ENCODE measurements at regions not wholly inside any gene's neighbourhood (a gene's known extent, or its start where the extent isn't known, plus 50 kb on each side); places are given as distances from the start of the nearest gene placed in this dataset.

DNA sequence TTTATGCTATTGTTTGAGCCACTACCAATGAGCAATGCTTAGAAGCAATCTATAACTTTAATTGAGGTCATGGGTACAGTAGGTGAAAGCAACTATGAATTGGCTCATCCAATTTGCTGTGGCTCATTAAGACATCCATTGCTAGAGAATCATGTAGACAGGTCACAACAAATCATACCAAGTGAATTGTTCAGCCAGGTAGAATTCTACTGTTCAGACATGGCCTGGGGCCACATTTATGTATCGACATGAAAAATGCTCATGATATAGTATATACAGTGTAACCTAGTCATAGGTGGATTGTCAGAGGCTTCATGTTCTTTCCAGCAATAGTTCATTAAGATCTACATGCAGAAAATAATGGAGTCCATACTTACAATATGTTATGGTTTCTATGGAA, 633.7 kb upstream of the EYS start:
- no peak for DNase-seq (ENCODE audit: low read depth, low spot score)
- no peaks in the 10 kb centered on the region for H3K27me3 ChIP-seq (ENCODE audit: control insufficient read depth in 2 of 2, insufficient read depth in 2 of 2, low read length in 2 of 2)
- no peaks in the 10 kb centered on the region for H3K4me1 ChIP-seq (ENCODE audit: control insufficient read depth, extremely low read depth, insufficient read depth, low read length)
- FAIRE-seq, result no peak
- no peaks in the 10 kb centered on the region for H3K9me3 ChIP-seq (replicated peaks; ENCODE audit: control insufficient read depth, insufficient read depth, low read length)
- no peak overlapping the region for H2AFZ ChIP-seq (ENCODE audit: low read depth, low read length)
- no peak overlapping the region for H3K4me3 ChIP-seq (replicated peaks in 1 of 3; ENCODE audit: insufficient read depth in 1 of 3, low read depth in 1 of 3, low read length in 3 of 3)
- no peaks in the 10 kb centered on the region for H3K79me2 ChIP-seq (ENCODE audit: control insufficient read depth, insufficient read depth, low read length)
- intact Hi-C loops (cut with micrococcal nuclease) (no loop called here), dilution Hi-C loops (cut with MboI; ENCODE audit: extremely low pct_ligation_motif_present, low sequenced_read_pairs) (no loop called here)
- no peak overlapping the region for H3K9ac ChIP-seq (replicated peaks; ENCODE audit: extremely low read depth, insufficient read depth, low read length)
- no peaks in the 10 kb centered on the region for H3K9me1 ChIP-seq (replicated peaks; ENCODE audit: control insufficient read depth, extremely low read depth, insufficient read depth, low read length)
- no peak for TF ChIP-seq EZH2 (IDR thresholded peaks at IDR 0.05; ENCODE audit: borderline replicate concordance, low read depth, low read length, severe bottlenecking)
- TF ChIP-seq POLR2A (IDR thresholded peaks at IDR 0.05; ENCODE audit: low read depth, low read length), result no peak
- TF ChIP-seq CTCF (IDR thresholded peaks at IDR 0.05; ENCODE audit: extremely low read depth in 1 of 2, insufficient read depth in 1 of 2, low read depth in 1 of 2, low read length in 2 of 2), result no peak
- TF ChIP-seq, protein P1, sequence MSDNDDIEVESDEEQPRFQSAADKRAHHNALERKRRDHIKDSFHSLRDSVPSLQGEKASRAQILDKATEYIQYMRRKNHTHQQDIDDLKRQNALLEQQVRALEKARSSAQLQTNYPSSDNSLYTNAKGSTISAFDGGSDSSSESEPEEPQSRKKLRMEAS (IDR thresholded peaks at IDR 0.05; ENCODE audit: insufficient read depth, insufficient read length), result no peak
- TF ChIP-seq JUN (IDR thresholded peaks at IDR 0.05; ENCODE audit: borderline replicate concordance, insufficient read depth, insufficient read length, low read depth), result no peak
- no peak for TF ChIP-seq MYC (IDR thresholded peaks at IDR 0.05; ENCODE audit: low read depth, low read length)
- no peak for TF ChIP-seq POLR2AphosphoS5 (IDR thresholded peaks at IDR 0.05; ENCODE audit: insufficient read depth, low read depth, low read length)
- H4K20me1 ChIP-seq (replicated peaks; ENCODE audit: control insufficient read depth, extremely low read depth, insufficient read depth, low read length), result no peaks in the 10 kb centered on the region
- H3K4me2 ChIP-seq (ENCODE audit: insufficient read depth, low read length), result no peak overlapping the region
- H3K27ac ChIP-seq (ENCODE audit: insufficient read depth, low read depth, low read length), result no peak overlapping the region
- no TSS peak for BruUV-seq (replicated peaks)
- no peaks in the 10 kb centered on the region for H3K36me3 ChIP-seq (ENCODE audit: control insufficient read depth in 2 of 2, extremely low read depth in 1 of 2, insufficient read depth in 2 of 2, low read length in 2 of 2)
- POLR2A ChIA-PET, result no interaction called here
- CTCF ChIA-PET, result no interaction called here

- Histone ChIP-seq H2AFZ (ENCODE audit: low read depth, low read length) (no peak overlapping the region), H3K36me3 (ENCODE audit: control insufficient read depth in 2 of 2, extremely low read depth in 1 of 2, insufficient read depth in 2 of 2, low read length in 2 of 2) (no peaks in the 10 kb centered on the region), H3K79me2 (ENCODE audit: control insufficient read depth, insufficient read depth, low read length) (no peaks in the 10 kb centered on the region), H3K9me1 (replicated peaks; ENCODE audit: control insufficient read depth, extremely low read depth, insufficient read depth, low read length) (no peaks in the 10 kb centered on the region), H3K9me3 (replicated peaks; ENCODE audit: control insufficient read depth, insufficient read depth, low read length) (no peaks in the 10 kb centered on the region), H3K4me3 (replicated peaks in 1 of 3; ENCODE audit: insufficient read depth in 1 of 3, low read depth in 1 of 3, low read length in 3 of 3) (no peak overlapping the region), H3K27me3 (ENCODE audit: control insufficient read depth in 2 of 2, insufficient read depth in 2 of 2, low read length in 2 of 2) (no peaks in the 10 kb centered on the region), H3K4me1 (ENCODE audit: control insufficient read depth, extremely low read depth, insufficient read depth, low read length) (no peaks in the 10 kb centered on the region), H3K4me2 (ENCODE audit: insufficient read depth, low read length) (no peak overlapping the region), H3K9ac (replicated peaks; ENCODE audit: extremely low read depth, insufficient read depth, low read length) (no peak overlapping the region), H4K20me1 (replicated peaks; ENCODE audit: control insufficient read depth, extremely low read depth, insufficient read depth, low read length) (no peaks in the 10 kb centered on the region), H3K27ac (ENCODE audit: insufficient read depth, low read depth, low read length) (no peak overlapping the region)
- POLR2A ChIA-PET, result no interaction called here
- CTCF ChIA-PET, result no interaction called here
- TF ChIP-seq MYC (IDR thresholded peaks at IDR 0.05; ENCODE audit: low read depth, low read length) (no peak), POLR2AphosphoS5 (IDR thresholded peaks at IDR 0.05; ENCODE audit: insufficient read depth, low read depth, low read length) (no peak), JUN (IDR thresholded peaks at IDR 0.05; ENCODE audit: borderline replicate concordance, insufficient read depth, insufficient read length, low read depth) (no peak), EZH2 (IDR thresholded peaks at IDR 0.05; ENCODE audit: borderline replicate concordance, low read depth, low read length, severe bottlenecking) (no peak), GATA2 (IDR thresholded peaks at IDR 0.05; ENCODE audit: insufficient read depth, insufficient read length, low read depth, low read length) (no peak), CTCF (IDR thresholded peaks at IDR 0.05; ENCODE audit: extremely low read depth in 1 of 2, insufficient read depth in 1 of 2, low read depth in 1 of 2, low read length in 2 of 2) (no peak), POLR2A (IDR thresholded peaks at IDR 0.05; ENCODE audit: low read depth, low read length) (no peak), FOS (IDR thresholded peaks at IDR 0.05; ENCODE audit: borderline replicate concordance, insufficient read depth, low read length) (no peak)
- TF ChIP-seq, protein P1 (IDR thresholded peaks at IDR 0.05; ENCODE audit: insufficient read depth, insufficient read length), result no peak
- DNase-seq (ENCODE audit: low read depth, low spot score), result no peak
- intact Hi-C loops (cut with micrococcal nuclease) (no loop called here), dilution Hi-C loops (cut with MboI; ENCODE audit: extremely low pct_ligation_motif_present, low sequenced_read_pairs) (no loop called here)
- no TSS peak for BruUV-seq (replicated peaks)
- FAIRE-seq, result no peak
Measured at GRCh38 chr6:66336176-66336575, 629.1 kb upstream of the EYS start.

Measured in endothelial cell of umbilical vein (primary cell).